DMS53 (cell line): ENCODE measurements at regions not wholly inside any gene's neighbourhood (a gene's known extent, or its start where the extent isn't known, plus 50 kb on each side); places are given as distances from the start of the nearest gene placed in this dataset.

ENCODE experiments used
- DNase-seq: peaks from one replicate; lab custom pipeline; 2025; lab: John Stamatoyannopoulos, UW

- DNase-seq, result peak; percentile 9
Observed at GRCh38 chr20:6492271-6493055, 275.0 kb upstream of the BMP2 start.

- no peak for DNase-seq
Observed at GRCh38 chr20:6490849-6491248, 276.6 kb upstream of the BMP2 start.

GRCh38 chr20:6489361-6490171 lies 277.9 kb upstream of the BMP2 start:
- no peak for DNase-seq

GRCh38 chr20:6485351-6485750 lies 282.1 kb upstream of the BMP2 start:
- DNase-seq, result no peak

GRCh38 chr20:6483727-6484126 lies 283.8 kb upstream of the BMP2 start:
- DNase-seq, result no peak

GRCh38 chr20:6482486-6482885 lies 285.0 kb upstream of the BMP2 start:
- no peak for DNase-seq

- DNase-seq, result no peak
Observed at GRCh38 chr20:6480328-6481200, 286.9 kb upstream of the BMP2 start.

- no peak for DNase-seq
Observed at GRCh38 chr20:6473197-6473596, 294.3 kb upstream of the BMP2 start.

- DNase-seq, result no peak
Observed at GRCh38 chr20:6471871-6472270, 295.6 kb upstream of the BMP2 start.

- DNase-seq, result no peak
Observed at GRCh38 chr20:6471110-6471647, 296.3 kb upstream of the BMP2 start.

GRCh38 chr20:6469695-6470094 lies 297.8 kb upstream of the BMP2 start:
- DNase-seq, result no peak

GRCh38 chr20:6468423-6469116 lies 298.9 kb upstream of the BMP2 start:
- DNase-seq, result no peak

GRCh38 chr20:6467562-6467961 lies 299.9 kb upstream of the BMP2 start:
- DNase-seq, result no peak

GRCh38 chr20:6466075-6466810 lies 301.2 kb upstream of the BMP2 start:
- no peak for DNase-seq

- no peak for DNase-seq
Observed at GRCh38 chr20:6450841-6451240, 316.6 kb upstream of the BMP2 start.

- DNase-seq, result no peak
Observed at GRCh38 chr20:6440443-6440799, 317.6 kb upstream of the FERMT1 start.

GRCh38 chr20:6439737-6440442 lies 317.1 kb upstream of the FERMT1 start:
- DNase-seq, result no peak

GRCh38 chr20:6434131-6434530 lies 311.3 kb upstream of the FERMT1 start:
- no peak for DNase-seq

GRCh38 chr20:6430381-6430780 lies 307.6 kb upstream of the FERMT1 start:
- DNase-seq, result no peak

- DNase-seq, result no peak
Observed at GRCh38 chr20:6426287-6426891, 303.6 kb upstream of the FERMT1 start.
